ENCODE measurements at regions not wholly inside any gene's neighbourhood (a gene's known extent, or its start where the extent isn't known, plus 50 kb on each side); places are given as distances from the start of the nearest gene placed in this dataset.
"Not testable (repeated sequence)": the region's sequence is repeated elsewhere in the genome, so short reads cannot be mapped to it uniquely, and the experiment has no call there.

DNA sequence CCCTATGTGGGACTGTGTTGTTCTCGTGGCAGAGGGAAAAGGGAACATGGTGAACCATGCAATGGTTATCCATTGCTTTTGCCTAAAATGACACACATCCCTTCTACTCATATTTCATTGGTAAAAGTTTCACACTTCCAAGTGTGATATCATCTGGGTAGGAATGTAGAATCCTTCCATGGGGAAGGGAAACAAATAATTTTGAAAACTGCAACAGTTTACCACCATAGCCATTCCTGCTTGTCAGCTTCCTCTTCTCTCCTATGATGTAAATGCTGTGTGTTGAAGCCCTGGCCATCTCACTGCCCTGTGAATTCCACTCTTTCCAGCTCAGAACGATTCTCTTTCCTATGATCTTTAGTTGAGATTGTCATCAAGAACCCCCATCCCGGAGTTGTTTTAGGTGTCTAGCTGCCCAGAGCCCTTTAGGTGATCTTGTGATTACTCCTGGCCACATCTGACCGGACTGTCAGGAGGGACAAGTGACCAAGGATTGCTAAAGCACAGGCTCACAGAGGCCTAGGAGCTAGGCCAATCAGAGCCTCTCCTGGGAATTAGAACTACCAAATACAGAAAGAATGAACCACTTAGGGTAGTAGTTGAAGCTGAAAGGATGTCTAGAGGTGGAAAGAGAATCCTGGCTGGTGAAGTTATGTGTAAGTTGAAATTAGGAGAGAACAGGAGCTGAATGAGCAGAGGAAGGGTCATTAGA lies 84.6 kb downstream of the VCPKMT start:
- FAIRE-seq (no peak), DNase-seq (ENCODE audit: low read depth in 1 of 2, low spot score in 1 of 2) (no peak), ATAC-seq (no peak)
- H3K4me3 ChIP-seq = no peak overlapping the region
- POLR2A ChIA-PET = no interaction called here
- H3K27ac ChIP-seq = no peak overlapping the region
- 59% methylated on average over 4 of the region's 4 CpGs for WGBS (ENCODE audit: missing lambda C conversion rate)
- TF ChIP-seq HDAC2 (IDR thresholded peaks at IDR 0.05) (no peak), CBX8 (IDR thresholded peaks at IDR 0.05) (no peak), RNF2 (IDR thresholded peaks at IDR 0.05; ENCODE audit: borderline replicate concordance, low read depth) (no peak), SMC3 (IDR thresholded peaks at IDR 0.05) (no peak), SREBF2 (IDR thresholded peaks at IDR 0.05) (no peak), ZSCAN20 (CRISPR knock-in tag; IDR thresholded peaks at IDR 0.05) (no peak)
- no peak overlapping the region for H3K4me2 ChIP-seq
- CTCF ChIA-PET = interaction anchor here (0.8 to 1.1 kb wide), 2 partner anchors 8 to 33 kb away, joined by 3 to 4 read pairs; no protein-coding TSS in a partner anchor
- H3K9me3 ChIP-seq = no peaks in the 10 kb centered on the region
- H3K4me1 ChIP-seq = no peaks in the 10 kb centered on the region

DNA sequence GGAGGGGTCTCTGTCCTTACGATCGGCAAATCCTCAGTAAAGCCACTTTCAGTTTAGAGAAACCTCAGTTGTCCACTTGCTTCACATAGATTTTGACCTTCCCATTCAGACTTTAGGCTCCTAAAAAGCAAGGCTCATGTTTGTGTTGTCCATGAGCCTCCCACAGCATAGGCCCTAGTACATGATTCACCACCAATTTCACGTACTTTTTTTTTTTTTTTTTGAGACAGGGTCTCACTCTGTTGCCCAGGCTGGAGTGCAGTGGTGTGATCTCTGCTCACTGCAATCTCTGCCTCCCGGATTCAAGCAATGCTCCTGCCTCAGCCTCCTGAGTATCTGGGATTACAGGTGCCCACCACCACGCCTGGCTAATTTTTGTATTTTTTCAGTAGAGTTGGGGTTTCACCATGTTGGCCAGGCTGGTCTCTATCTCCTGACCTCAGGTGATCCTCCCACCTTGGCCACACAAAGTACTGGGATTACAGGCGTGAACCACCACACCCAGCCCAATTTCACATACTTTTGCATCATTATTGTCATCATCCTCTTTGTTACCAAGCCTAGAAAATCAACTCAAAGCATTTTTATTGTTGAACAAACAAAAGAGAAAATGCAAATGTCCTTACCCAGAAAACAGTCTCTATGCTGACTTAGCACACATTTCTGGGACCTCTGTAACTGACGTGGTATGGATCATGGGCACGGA lies 83.8 kb downstream of the VCPKMT start:
- H3K4me2 ChIP-seq; H3K27ac ChIP-seq; FAIRE-seq; H3K9me3 ChIP-seq; ATAC-seq; H3K4me3 ChIP-seq; H3K4me1 ChIP-seq; POLR2A ChIA-PET; DNase-seq (ENCODE audit: low read depth in 1 of 2, low spot score in 1 of 2): not testable (repeated sequence)
- 89% methylated on average over 8 of the region's 8 CpGs for WGBS (ENCODE audit: missing lambda C conversion rate)
- CTCF ChIA-PET = interaction anchor here (0.8 to 1.1 kb wide), 2 partner anchors 9 to 34 kb away, joined by 3 to 4 read pairs; no protein-coding TSS in a partner anchor

DNA sequence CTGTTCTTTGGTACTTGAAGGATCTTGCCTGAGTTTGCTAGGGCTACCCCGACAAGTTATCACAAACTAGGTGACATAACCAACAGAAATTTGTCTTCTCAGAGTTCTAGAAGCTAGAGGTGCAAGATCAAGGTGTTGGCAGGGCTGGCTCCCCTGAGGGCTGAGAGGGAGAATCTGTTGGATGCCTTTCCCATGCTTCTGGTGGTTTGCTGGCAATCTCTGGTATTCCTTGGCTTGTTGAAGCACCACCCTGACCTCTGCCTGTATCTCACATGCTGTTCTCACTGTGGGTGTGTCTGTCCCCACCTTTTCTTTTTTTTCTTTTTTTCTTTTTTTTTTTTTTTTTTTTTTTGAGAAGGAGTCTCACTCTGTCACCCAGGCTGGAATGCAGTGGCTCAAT lies 81.2 kb downstream of the VCPKMT start:
- ATAC-seq (no peak), FAIRE-seq (no peak)

More for the DNA sequence above, 81.2 kb downstream of the VCPKMT start:
- Histone ChIP-seq H3K4me3 (no peak overlapping the region), H3K4me1 (peaks cover 23% of the 10 kb centered on the region), H3K27ac (no peak overlapping the region; a peak in 1 of 6 replicates), H3K4me2 (no peak overlapping the region), H3K9me3 (no peaks in the 10 kb centered on the region)
- POLR2A ChIA-PET = no interaction called here
- CTCF ChIA-PET = interaction anchor here (0.6 kb wide), 1 partner anchor 1904 kb away, joined by 3 read pairs; no protein-coding TSS in a partner anchor
- WGBS (ENCODE audit: missing lambda C conversion rate) = 94% methylated on average over 1 of the region's 1 CpG
- DNase-seq (ENCODE audit: low read depth in 1 of 2, low spot score in 1 of 2) = no peak
- TF ChIP-seq MAX (IDR thresholded peaks at IDR 0.05) (no peak), CBX2 (IDR thresholded peaks at IDR 0.05; ENCODE audit: borderline replicate concordance, low read depth) (no peak), FOSL2 (IDR thresholded peaks at IDR 0.05) (no peak), FOSL2 (CRISPR knock-in tag; IDR thresholded peaks at IDR 0.05) (no peak), TFCP2L1 (CRISPR knock-in tag; IDR thresholded peaks at IDR 0.05) (no peak), ATOH8 (CRISPR knock-in tag; IDR thresholded peaks at IDR 0.05; ENCODE audit: low read depth) (no peak), POLR2AphosphoS2 (conservative IDR thresholded peaks at IDR 0.05; ENCODE audit: low read length) (no peak), SREBF2 (IDR thresholded peaks at IDR 0.05) (no peak), HEYL (CRISPR knock-in tag; IDR thresholded peaks at IDR 0.05) (no peak), KDM1A (IDR thresholded peaks at IDR 0.05; ENCODE audit: low read depth) (no peak), EP300 (IDR thresholded peaks at IDR 0.05) (no peak), JUNB (IDR thresholded peaks at IDR 0.05) (no peak), SMC3 (IDR thresholded peaks at IDR 0.05) (no peak), HOXB13 (CRISPR knock-in tag; IDR thresholded peaks at IDR 0.05; ENCODE audit: low read depth) (no peak), HDAC2 (IDR thresholded peaks at IDR 0.05) (no peak), HES2 (IDR thresholded peaks at IDR 0.05) (no peak)
- TF ChIP-seq, protein P1, sequence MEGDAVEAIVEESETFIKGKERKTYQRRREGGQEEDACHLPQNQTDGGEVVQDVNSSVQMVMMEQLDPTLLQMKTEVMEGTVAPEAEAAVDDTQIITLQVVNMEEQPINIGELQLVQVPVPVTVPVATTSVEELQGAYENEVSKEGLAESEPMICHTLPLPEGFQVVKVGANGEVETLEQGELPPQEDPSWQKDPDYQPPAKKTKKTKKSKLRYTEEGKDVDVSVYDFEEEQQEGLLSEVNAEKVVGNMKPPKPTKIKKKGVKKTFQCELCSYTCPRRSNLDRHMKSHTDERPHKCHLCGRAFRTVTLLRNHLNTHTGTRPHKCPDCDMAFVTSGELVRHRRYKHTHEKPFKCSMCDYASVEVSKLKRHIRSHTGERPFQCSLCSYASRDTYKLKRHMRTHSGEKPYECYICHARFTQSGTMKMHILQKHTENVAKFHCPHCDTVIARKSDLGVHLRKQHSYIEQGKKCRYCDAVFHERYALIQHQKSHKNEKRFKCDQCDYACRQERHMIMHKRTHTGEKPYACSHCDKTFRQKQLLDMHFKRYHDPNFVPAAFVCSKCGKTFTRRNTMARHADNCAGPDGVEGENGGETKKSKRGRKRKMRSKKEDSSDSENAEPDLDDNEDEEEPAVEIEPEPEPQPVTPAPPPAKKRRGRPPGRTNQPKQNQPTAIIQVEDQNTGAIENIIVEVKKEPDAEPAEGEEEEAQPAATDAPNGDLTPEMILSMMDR (IDR thresholded peaks at IDR 0.05) = no peak
- TF ChIP-seq, protein P2, sequence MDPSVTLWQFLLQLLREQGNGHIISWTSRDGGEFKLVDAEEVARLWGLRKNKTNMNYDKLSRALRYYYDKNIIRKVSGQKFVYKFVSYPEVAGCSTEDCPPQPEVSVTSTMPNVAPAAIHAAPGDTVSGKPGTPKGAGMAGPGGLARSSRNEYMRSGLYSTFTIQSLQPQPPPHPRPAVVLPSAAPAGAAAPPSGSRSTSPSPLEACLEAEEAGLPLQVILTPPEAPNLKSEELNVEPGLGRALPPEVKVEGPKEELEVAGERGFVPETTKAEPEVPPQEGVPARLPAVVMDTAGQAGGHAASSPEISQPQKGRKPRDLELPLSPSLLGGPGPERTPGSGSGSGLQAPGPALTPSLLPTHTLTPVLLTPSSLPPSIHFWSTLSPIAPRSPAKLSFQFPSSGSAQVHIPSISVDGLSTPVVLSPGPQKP (IDR thresholded peaks at IDR 0.05; ENCODE audit: low read depth, low read length) = no peak
- TF ChIP-seq, protein P3, sequence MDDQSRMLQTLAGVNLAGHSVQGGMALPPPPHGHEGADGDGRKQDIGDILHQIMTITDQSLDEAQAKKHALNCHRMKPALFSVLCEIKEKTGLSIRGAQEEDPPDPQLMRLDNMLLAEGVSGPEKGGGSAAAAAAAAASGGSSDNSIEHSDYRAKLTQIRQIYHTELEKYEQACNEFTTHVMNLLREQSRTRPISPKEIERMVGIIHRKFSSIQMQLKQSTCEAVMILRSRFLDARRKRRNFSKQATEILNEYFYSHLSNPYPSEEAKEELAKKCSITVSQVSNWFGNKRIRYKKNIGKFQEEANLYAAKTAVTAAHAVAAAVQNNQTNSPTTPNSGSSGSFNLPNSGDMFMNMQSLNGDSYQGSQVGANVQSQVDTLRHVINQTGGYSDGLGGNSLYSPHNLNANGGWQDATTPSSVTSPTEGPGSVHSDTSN (IDR thresholded peaks at IDR 0.05) = no peak

All from A549 (cell line).